ENCODE measurements at regions not wholly inside any gene's neighbourhood (a gene's known extent, or its start where the extent isn't known, plus 50 kb on each side); places are given as distances from the start of the nearest gene placed in this dataset.

- Histone ChIP-seq H3K79me2 (ENCODE audit: control insufficient read depth, insufficient read depth, low read length) (no peaks in the 10 kb centered on the region), H3K27ac (ENCODE audit: low read length in 2 of 2) (no peak overlapping the region), H3K4me2 (replicated peaks; ENCODE audit: low read depth, low read length, poor library complexity, severe bottlenecking) (no peak overlapping the region), H3K27me3 (replicated peaks in 1 of 4; ENCODE audit: control extremely low read depth in 1 of 4, control insufficient read depth in 3 of 4, insufficient read depth in 4 of 4, low read length in 3 of 4) (no peaks in the 10 kb centered on the region), H3K4me1 (ENCODE audit: control insufficient read depth in 2 of 2, insufficient read depth in 2 of 2, low read length in 2 of 2) (no peaks in the 10 kb centered on the region), H3K9ac (ENCODE audit: low read length) (no peak overlapping the region), H4K20me1 (ENCODE audit: control insufficient read depth, insufficient read depth, low read length, poor library complexity, severe bottlenecking) (no peaks in the 10 kb centered on the region), H3K9me3 (ENCODE audit: control extremely low read depth in 1 of 3, control insufficient read depth in 2 of 3, insufficient read depth in 1 of 3, low read length in 2 of 3) (no peaks in the 10 kb centered on the region), H3K4me3 (ENCODE audit: control extremely low read depth in 1 of 5, extremely low read depth in 1 of 5, insufficient read depth in 1 of 5, low read depth in 2 of 5, low read length in 4 of 5) (no peak overlapping the region), H3K36me3 (replicated peaks in 1 of 2; ENCODE audit: control extremely low read depth in 1 of 2, control insufficient read depth in 1 of 2, extremely low read depth in 1 of 2, insufficient read depth in 2 of 2, low read length in 1 of 2) (no peaks in the 10 kb centered on the region), H2AFZ (ENCODE audit: insufficient read depth, low read depth, low read length, poor library complexity, severe bottlenecking) (no peak overlapping the region)
- no peak overlapping the region for H3K27ac Mint-ChIP-seq
- H3K4me3 Mint-ChIP-seq: no peak overlapping the region
- 57% methylated on average over 2 of the region's 3 CpGs for WGBS (ENCODE audit: insufficient coverage)
- intact Hi-C loops (cut with micrococcal nuclease): no loop called here
- no peaks in the 10 kb centered on the region for H3K4me1 Mint-ChIP-seq
- H3K9me3 Mint-ChIP-seq (ENCODE audit: insufficient read depth): no peaks in the 10 kb centered on the region
- CTCF ChIA-PET: no interaction called here
- POLR2A ChIA-PET: no interaction called here
- DNase-seq: no peak
- no peak for ATAC-seq (ENCODE audit: low read depth)
- no peaks in the 10 kb centered on the region for H3K27me3 Mint-ChIP-seq
- TF ChIP-seq EZH2 (IDR thresholded peaks at IDR 0.05; ENCODE audit: borderline replicate concordance, insufficient read depth, low read depth, low read length, poor library complexity, severe bottlenecking): no peak
- TF ChIP-seq CTCF (IDR thresholded peaks at IDR 0.05): no peak
Measured at GRCh38 chr4:125482822-125483221, 168.1 kb downstream of the FAT4 start.

- Histone ChIP-seq H3K27ac (ENCODE audit: low read length in 2 of 2) (no peak overlapping the region), H3K4me3 (ENCODE audit: control extremely low read depth in 1 of 5, extremely low read depth in 1 of 5, insufficient read depth in 1 of 5, low read depth in 2 of 5, low read length in 4 of 5) (no peak overlapping the region), H3K4me2 (replicated peaks; ENCODE audit: low read depth, low read length, poor library complexity, severe bottlenecking) (no peak overlapping the region), H3K9ac (ENCODE audit: low read length) (no peak overlapping the region), H3K9me3 (ENCODE audit: control extremely low read depth in 1 of 3, control insufficient read depth in 2 of 3, insufficient read depth in 1 of 3, low read length in 2 of 3) (no peaks in the 10 kb centered on the region), H3K4me1 (ENCODE audit: control insufficient read depth in 2 of 2, insufficient read depth in 2 of 2, low read length in 2 of 2) (no peaks in the 10 kb centered on the region), H4K20me1 (ENCODE audit: control insufficient read depth, insufficient read depth, low read length, poor library complexity, severe bottlenecking) (no peaks in the 10 kb centered on the region), H2AFZ (ENCODE audit: insufficient read depth, low read depth, low read length, poor library complexity, severe bottlenecking) (no peak overlapping the region), H3K79me2 (ENCODE audit: control insufficient read depth, insufficient read depth, low read length) (no peaks in the 10 kb centered on the region), H3K36me3 (replicated peaks in 1 of 2; ENCODE audit: control extremely low read depth in 1 of 2, control insufficient read depth in 1 of 2, extremely low read depth in 1 of 2, insufficient read depth in 2 of 2, low read length in 1 of 2) (no peaks in the 10 kb centered on the region), H3K27me3 (replicated peaks in 1 of 4; ENCODE audit: control extremely low read depth in 1 of 4, control insufficient read depth in 3 of 4, insufficient read depth in 4 of 4, low read length in 3 of 4) (no peaks in the 10 kb centered on the region)
- WGBS (ENCODE audit: insufficient coverage): no CpG with 5 or more reads among the region's 3 CpGs
- TF ChIP-seq EZH2 (IDR thresholded peaks at IDR 0.05; ENCODE audit: borderline replicate concordance, insufficient read depth, low read depth, low read length, poor library complexity, severe bottlenecking) (no peak), CTCF (IDR thresholded peaks at IDR 0.05) (no peak)
- ChIA-PET POLR2A (no interaction called here), CTCF (no interaction called here)
- Mint-ChIP-seq H3K27ac (no peak overlapping the region), H3K27me3 (no peaks in the 10 kb centered on the region), H3K4me3 (no peak overlapping the region), H3K4me1 (no peaks in the 10 kb centered on the region), H3K9me3 (ENCODE audit: insufficient read depth) (peaks cover 1% of the 10 kb centered on the region)
- ATAC-seq (ENCODE audit: low read depth): no peak
- no peak for DNase-seq
- intact Hi-C loops (cut with micrococcal nuclease): no loop called here
Measured at GRCh38 chr4:125483278-125483677, 168.5 kb downstream of the FAT4 start.

Data from B cell (primary cell).